ENCODE measurements at regions not wholly inside any gene's neighbourhood (a gene's known extent, or its start where the extent isn't known, plus 50 kb on each side); places are given as distances from the start of the nearest gene placed in this dataset.

DNA sequence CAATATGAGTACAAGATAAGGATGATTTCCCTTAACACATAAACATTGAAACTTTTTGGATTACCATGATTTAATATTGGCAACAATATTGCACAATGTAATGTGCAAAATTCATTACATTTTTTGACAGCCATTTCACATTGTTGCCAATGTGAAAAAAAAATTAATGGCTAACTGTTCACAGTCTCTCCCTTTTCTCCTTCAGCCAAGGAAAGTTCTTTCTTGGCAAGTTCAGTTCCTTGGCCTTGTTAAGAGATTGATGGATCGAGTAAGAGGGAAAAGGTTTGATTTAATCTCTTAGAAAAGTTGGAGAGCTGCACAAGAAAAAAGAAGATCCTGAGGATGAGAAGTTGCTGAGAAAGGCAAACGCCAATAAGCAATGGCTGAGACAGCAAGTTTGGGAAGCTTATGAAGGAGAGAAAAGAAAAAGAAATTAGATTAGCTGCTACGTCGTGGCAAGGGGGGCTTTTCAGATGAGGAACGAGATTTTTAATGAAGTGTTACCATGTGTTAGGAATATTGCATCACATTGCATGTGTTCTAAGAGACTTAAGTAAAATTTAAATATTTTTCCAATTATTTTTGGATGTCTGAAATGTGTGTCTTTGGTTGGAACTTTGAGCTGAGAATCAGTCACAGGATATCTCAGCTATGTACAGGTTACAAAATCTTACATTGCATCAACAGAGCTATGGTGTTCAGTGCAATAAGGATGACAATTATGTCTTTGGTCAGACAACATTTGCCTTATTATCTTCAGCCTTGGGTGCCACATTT lies 61.4 kb upstream of the ZNF280D start (continued):
- TF ChIP-seq ZSCAN18 (CRISPR knock-in tag; IDR thresholded peaks at IDR 0.05): no peak
- no peak for TF ChIP-seq EMX1 (CRISPR knock-in tag; IDR thresholded peaks at IDR 0.05)
- TF ChIP-seq, protein P1, sequence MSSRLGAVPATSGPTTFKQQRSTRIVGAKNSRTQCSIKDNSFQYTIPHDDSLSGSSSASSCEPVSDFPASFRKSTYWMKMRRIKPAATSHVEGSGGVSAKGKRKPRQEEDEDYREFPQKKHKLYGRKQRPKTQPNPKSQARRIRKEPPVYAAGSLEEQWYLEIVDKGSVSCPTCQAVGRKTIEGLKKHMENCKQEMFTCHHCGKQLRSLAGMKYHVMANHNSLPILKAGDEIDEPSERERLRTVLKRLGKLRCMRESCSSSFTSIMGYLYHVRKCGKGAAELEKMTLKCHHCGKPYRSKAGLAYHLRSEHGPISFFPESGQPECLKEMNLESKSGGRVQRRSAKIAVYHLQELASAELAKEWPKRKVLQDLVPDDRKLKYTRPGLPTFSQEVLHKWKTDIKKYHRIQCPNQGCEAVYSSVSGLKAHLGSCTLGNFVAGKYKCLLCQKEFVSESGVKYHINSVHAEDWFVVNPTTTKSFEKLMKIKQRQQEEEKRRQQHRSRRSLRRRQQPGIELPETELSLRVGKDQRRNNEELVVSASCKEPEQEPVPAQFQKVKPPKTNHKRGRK (CRISPR knock-in tag; IDR thresholded peaks at IDR 0.05; ENCODE audit: borderline replicate concordance): no peak
- TF ChIP-seq ZNF138 (CRISPR knock-in tag; conservative IDR thresholded peaks at IDR 0.05): no peak
- TF ChIP-seq FOXK1 (CRISPR knock-in tag; IDR thresholded peaks at IDR 0.05): no peak
- TF ChIP-seq ZNF263 (CRISPR knock-in tag; IDR thresholded peaks at IDR 0.05; ENCODE audit: low read depth): no peak

DNA sequence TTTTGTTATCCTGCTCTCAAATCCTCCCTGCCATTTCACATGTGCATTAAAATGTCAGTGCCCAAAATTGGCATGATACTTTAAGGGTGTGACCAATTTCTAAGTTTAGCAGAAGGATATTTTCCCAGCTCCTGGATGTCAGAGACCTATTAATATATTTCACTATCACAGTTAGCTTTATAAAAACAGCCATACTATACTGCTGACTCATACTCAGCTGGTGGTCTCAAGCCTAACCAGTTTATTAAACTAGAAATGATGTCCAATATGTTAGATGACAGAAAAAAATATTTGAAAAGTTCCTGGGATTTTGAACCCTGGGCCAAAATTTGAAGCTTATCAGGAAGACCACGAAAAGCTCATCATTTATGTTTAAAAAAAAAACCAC lies 60.9 kb upstream of the ZNF280D start:
- H3K27me3 Mint-ChIP-seq (ENCODE audit: low read depth): no peaks in the 10 kb centered on the region; the same call in 1 of the 2 replicates
- peaks cover 29% of the 10 kb centered on the region for H3K9me3 Mint-ChIP-seq
- ATAC-seq (no peak), DNase-seq (ENCODE audit: low spot score) (no peak)
- H3K4me1 Mint-ChIP-seq: no peaks in the 10 kb centered on the region
- no peaks in the 10 kb centered on the region; the same call in 1 of the 2 replicates for H3K36me3 Mint-ChIP-seq
- H3K27ac Mint-ChIP-seq: no peak overlapping the region
- ChIA-PET CTCF (no interaction called here), POLR2A (no interaction called here)
- H3K4me3 Mint-ChIP-seq: no peak overlapping the region
- TF ChIP-seq GRHL2 (CRISPR knock-in tag; IDR thresholded peaks at IDR 0.05; ENCODE audit: insufficient replicate concordance, severe bottlenecking): no peak
- TF ChIP-seq, protein P2, sequence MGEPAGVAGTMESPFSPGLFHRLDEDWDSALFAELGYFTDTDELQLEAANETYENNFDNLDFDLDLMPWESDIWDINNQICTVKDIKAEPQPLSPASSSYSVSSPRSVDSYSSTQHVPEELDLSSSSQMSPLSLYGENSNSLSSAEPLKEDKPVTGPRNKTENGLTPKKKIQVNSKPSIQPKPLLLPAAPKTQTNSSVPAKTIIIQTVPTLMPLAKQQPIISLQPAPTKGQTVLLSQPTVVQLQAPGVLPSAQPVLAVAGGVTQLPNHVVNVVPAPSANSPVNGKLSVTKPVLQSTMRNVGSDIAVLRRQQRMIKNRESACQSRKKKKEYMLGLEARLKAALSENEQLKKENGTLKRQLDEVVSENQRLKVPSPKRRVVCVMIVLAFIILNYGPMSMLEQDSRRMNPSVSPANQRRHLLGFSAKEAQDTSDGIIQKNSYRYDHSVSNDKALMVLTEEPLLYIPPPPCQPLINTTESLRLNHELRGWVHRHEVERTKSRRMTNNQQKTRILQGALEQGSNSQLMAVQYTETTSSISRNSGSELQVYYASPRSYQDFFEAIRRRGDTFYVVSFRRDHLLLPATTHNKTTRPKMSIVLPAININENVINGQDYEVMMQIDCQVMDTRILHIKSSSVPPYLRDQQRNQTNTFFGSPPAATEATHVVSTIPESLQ (CRISPR knock-in tag; IDR thresholded peaks at IDR 0.05): no peak
- TF ChIP-seq, protein P3, sequence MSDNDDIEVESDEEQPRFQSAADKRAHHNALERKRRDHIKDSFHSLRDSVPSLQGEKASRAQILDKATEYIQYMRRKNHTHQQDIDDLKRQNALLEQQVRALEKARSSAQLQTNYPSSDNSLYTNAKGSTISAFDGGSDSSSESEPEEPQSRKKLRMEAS (CRISPR knock-in tag; IDR thresholded peaks at IDR 0.05): no peak
- TF ChIP-seq GABPB1 (CRISPR knock-in tag; IDR thresholded peaks at IDR 0.05): no peak
- TF ChIP-seq ZNF263 (CRISPR knock-in tag; IDR thresholded peaks at IDR 0.05; ENCODE audit: low read depth): no peak
- TF ChIP-seq RELA (CRISPR knock-in tag; IDR thresholded peaks at IDR 0.05; ENCODE audit: borderline replicate concordance): no peak
- no peak for TF ChIP-seq ZNF671 (CRISPR knock-in tag; IDR thresholded peaks at IDR 0.05)
- TF ChIP-seq, protein P4, sequence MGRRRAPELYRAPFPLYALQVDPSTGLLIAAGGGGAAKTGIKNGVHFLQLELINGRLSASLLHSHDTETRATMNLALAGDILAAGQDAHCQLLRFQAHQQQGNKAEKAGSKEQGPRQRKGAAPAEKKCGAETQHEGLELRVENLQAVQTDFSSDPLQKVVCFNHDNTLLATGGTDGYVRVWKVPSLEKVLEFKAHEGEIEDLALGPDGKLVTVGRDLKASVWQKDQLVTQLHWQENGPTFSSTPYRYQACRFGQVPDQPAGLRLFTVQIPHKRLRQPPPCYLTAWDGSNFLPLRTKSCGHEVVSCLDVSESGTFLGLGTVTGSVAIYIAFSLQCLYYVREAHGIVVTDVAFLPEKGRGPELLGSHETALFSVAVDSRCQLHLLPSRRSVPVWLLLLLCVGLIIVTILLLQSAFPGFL (CRISPR knock-in tag; IDR thresholded peaks at IDR 0.05; ENCODE audit: borderline replicate concordance): no peak
- no peak for TF ChIP-seq ZSCAN18 (CRISPR knock-in tag; IDR thresholded peaks at IDR 0.05)
- no peak for TF ChIP-seq ZNF232 (CRISPR knock-in tag; IDR thresholded peaks at IDR 0.05)
- TF ChIP-seq NR3C1 (CRISPR knock-in tag; conservative IDR thresholded peaks at IDR 0.05; ENCODE audit: low read depth): no peak
- no peak for TF ChIP-seq CTCF (IDR thresholded peaks at IDR 0.05)
- TF ChIP-seq E2F1 (CRISPR knock-in tag; IDR thresholded peaks at IDR 0.05): no peak
- TF ChIP-seq SMAD3 (CRISPR knock-in tag; IDR thresholded peaks at IDR 0.05; ENCODE audit: borderline replicate concordance): no peak
- no peak for TF ChIP-seq AFF4 (CRISPR knock-in tag; IDR thresholded peaks at IDR 0.05; ENCODE audit: borderline replicate concordance)
- no peak for TF ChIP-seq TCF7 (CRISPR knock-in tag; IDR thresholded peaks at IDR 0.05; ENCODE audit: low read depth)

Data from WTC11 (cell line).